ENCODE measurements at regions not wholly inside any gene's neighbourhood (a gene's known extent, or its start where the extent isn't known, plus 50 kb on each side); places are given as distances from the start of the nearest gene placed in this dataset.

- TF ChIP-seq CTCF (conservative IDR thresholded peaks at IDR 0.05; ENCODE audit: low read depth in 2 of 2) = no peak
- TF ChIP-seq EZH2 (IDR thresholded peaks at IDR 0.05; ENCODE audit: low read depth, unreplicated experiment) = no peak
- no peak for TF ChIP-seq CREB1 (CRISPR knock-in tag; IDR thresholded peaks at IDR 0.05; ENCODE audit: low read depth)
- TF ChIP-seq, protein P1, sequence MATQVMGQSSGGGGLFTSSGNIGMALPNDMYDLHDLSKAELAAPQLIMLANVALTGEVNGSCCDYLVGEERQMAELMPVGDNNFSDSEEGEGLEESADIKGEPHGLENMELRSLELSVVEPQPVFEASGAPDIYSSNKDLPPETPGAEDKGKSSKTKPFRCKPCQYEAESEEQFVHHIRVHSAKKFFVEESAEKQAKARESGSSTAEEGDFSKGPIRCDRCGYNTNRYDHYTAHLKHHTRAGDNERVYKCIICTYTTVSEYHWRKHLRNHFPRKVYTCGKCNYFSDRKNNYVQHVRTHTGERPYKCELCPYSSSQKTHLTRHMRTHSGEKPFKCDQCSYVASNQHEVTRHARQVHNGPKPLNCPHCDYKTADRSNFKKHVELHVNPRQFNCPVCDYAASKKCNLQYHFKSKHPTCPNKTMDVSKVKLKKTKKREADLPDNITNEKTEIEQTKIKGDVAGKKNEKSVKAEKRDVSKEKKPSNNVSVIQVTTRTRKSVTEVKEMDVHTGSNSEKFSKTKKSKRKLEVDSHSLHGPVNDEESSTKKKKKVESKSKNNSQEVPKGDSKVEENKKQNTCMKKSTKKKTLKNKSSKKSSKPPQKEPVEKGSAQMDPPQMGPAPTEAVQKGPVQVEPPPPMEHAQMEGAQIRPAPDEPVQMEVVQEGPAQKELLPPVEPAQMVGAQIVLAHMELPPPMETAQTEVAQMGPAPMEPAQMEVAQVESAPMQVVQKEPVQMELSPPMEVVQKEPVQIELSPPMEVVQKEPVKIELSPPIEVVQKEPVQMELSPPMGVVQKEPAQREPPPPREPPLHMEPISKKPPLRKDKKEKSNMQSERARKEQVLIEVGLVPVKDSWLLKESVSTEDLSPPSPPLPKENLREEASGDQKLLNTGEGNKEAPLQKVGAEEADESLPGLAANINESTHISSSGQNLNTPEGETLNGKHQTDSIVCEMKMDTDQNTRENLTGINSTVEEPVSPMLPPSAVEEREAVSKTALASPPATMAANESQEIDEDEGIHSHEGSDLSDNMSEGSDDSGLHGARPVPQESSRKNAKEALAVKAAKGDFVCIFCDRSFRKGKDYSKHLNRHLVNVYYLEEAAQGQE (IDR thresholded peaks at IDR 0.05; ENCODE audit: unreplicated experiment) = no peak
- TF ChIP-seq JUNB (IDR thresholded peaks at IDR 0.05; ENCODE audit: unreplicated experiment) = no peak
- TF ChIP-seq EZH2phosphoT487 (IDR thresholded peaks at IDR 0.05; ENCODE audit: unreplicated experiment) = no peak
These were observed 120.5 kb downstream of the BMP2 start for GRCh38 chr20:6887966-6888365.

All from GM23338 (cell line).